IMR-90 (cell line): ENCODE measurements at regions not wholly inside any gene's neighbourhood (a gene's known extent, or its start where the extent isn't known, plus 50 kb on each side); places are given as distances from the start of the nearest gene placed in this dataset.

Source experiments
- ATAC-seq: fragments of 200-7000 bp; cut with Tn5 transposase; 2 replicates; pipeline ENCODE4 v1.9.1; 2020; ENCODE audit warnings: low read depth, mild to moderate bottlenecking, moderate library complexity
- BruUV-seq: library from RNA; stranded (reverse); fragments of 400-500 nt; replicated peaks from 2 replicates; lab custom pipeline; 2021; lab: Mats Ljungman, UMichigan
- CTCF ChIA-PET: fragments of 300-600 bp; formaldehyde crosslinking; extraction: SDS; loops from one replicate; lab custom pipeline; 2021; ENCODE audit warnings: antibody characterized with exemption; lab: Yijun Ruan, JAX
- POLR2A ChIA-PET: fragments of 300-600 bp; sonication (Branson Sonifier 250); formaldehyde crosslinking; loops from one replicate; lab custom pipeline; 2022; ENCODE audit warnings: antibody characterized with exemption; ENCODE audit not compliant: unreplicated experiment; lab: Charles Lee
- DNase-seq: peaks from one replicate; pipeline ENCODE4 v3.0.0; 2013
- H2AFZ ChIP-seq: replicated peaks from 2 replicates; pipeline ENCODE3; 2013; ENCODE audit warnings: low read length, mild to moderate bottlenecking; ENCODE audit not compliant: poor library complexity
- H2AK5ac ChIP-seq: 2 replicates; pipeline ENCODE4 v1.6.1; 2013; ENCODE audit warnings: low read depth, low read length, inconsistent platforms
- H2AK9ac ChIP-seq: replicated peaks from 2 replicates; pipeline ENCODE3; 2013; ENCODE audit warnings: mild to moderate bottlenecking, low read depth, low read length, moderate library complexity; ENCODE audit not compliant: poor library complexity
- H2BK120ac ChIP-seq: 2 replicates; pipeline ENCODE4 v1.6.1; 2013; ENCODE audit warnings: low read depth, low read length, inconsistent platforms
- H2BK15ac ChIP-seq: 3 replicates; pipeline ENCODE4 v1.6.1; 2013; ENCODE audit warnings: low read depth, low read length, inconsistent platforms
- H2BK20ac ChIP-seq: 2 replicates; pipeline ENCODE4 v1.6.1; 2013; ENCODE audit warnings: low read depth, mild to moderate bottlenecking, inconsistent platforms, low read length, moderate library complexity
- H2BK5ac ChIP-seq: 2 replicates; pipeline ENCODE4 v1.6.1; 2013; ENCODE audit warnings: mild to moderate bottlenecking, low read depth, low read length, inconsistent platforms; ENCODE audit not compliant: poor library complexity, severe bottlenecking
- H3K14ac ChIP-seq: replicated peaks from 2 replicates; pipeline ENCODE4 v1.6.1; 2013; ENCODE audit warnings: low read depth, low read length, inconsistent platforms
- H3K18ac ChIP-seq: 2 replicates; pipeline ENCODE4 v1.6.1; 2013; ENCODE audit warnings: low read depth, low read length, control low read depth
- H3K23ac ChIP-seq: 2 replicates; pipeline ENCODE4 v1.6.1; 2013; ENCODE audit warnings: low read depth, low read length, inconsistent platforms
- H3K27ac ChIP-seq: 2 replicates; pipeline ENCODE4 v1.5.1; 2013; ENCODE audit warnings: mild to moderate bottlenecking, control low read depth, low read length; ENCODE audit not compliant: insufficient read depth
- H3K27me3 ChIP-seq: 2 replicates; pipeline ENCODE4 v1.6.1; 2013; ENCODE audit warnings: low read length; ENCODE audit not compliant: control insufficient read depth, insufficient read depth
- H3K36me3 ChIP-seq: 2 replicates; pipeline ENCODE4 v1.6.1; 2013; ENCODE audit warnings: low read length, mixed read lengths; ENCODE audit not compliant: control insufficient read depth, insufficient read depth
- H3K4ac ChIP-seq: 2 replicates; pipeline ENCODE4 v1.6.1; 2013; ENCODE audit warnings: low read depth, low read length, inconsistent platforms
- H3K4me1 ChIP-seq: 2 replicates; pipeline ENCODE4 v1.6.1; 2013; ENCODE audit warnings: low read length, mixed read lengths; ENCODE audit not compliant: control insufficient read depth, insufficient read depth
- H3K4me2 ChIP-seq: 2 replicates; pipeline ENCODE4 v1.6.1; 2013; ENCODE audit warnings: low read depth, mild to moderate bottlenecking, control low read depth, low read length, moderate library complexity
- H3K4me3 ChIP-seq: 2 replicates; pipeline ENCODE4 v1.5.1; 2013; ENCODE audit warnings: low read depth, mild to moderate bottlenecking, control low read depth, low read length, moderate library complexity; ENCODE audit not compliant: insufficient read depth
- H3K56ac ChIP-seq: 2 replicates; pipeline ENCODE4 v1.6.1; 2013; ENCODE audit warnings: low read length, inconsistent platforms; ENCODE audit not compliant: insufficient read depth; ENCODE audit errors: extremely low read depth
- H3K79me1 ChIP-seq, 2 experiments: 2 replicates each; pipeline ENCODE4 v1.6.1; 2013; ENCODE audit warnings: low read length in 2 of 2, inconsistent platforms in 1 of 2, low read depth in 1 of 2
- H3K9ac ChIP-seq: 2 replicates; pipeline ENCODE4 v1.6.1; 2013; ENCODE audit warnings: low read depth, low read length, control low read depth
- H3K9me1 ChIP-seq: 2 replicates; pipeline ENCODE4 v1.6.1; 2013; ENCODE audit warnings: low read length, inconsistent platforms; ENCODE audit not compliant: insufficient read depth
- H3K9me3 ChIP-seq: 2 replicates; pipeline ENCODE4 v1.6.1; 2013; ENCODE audit warnings: low read length; ENCODE audit not compliant: control insufficient read depth, insufficient read depth
- H4K20me1 ChIP-seq: 2 replicates; pipeline ENCODE4 v1.6.1; 2013; ENCODE audit warnings: low read length, inconsistent platforms; ENCODE audit not compliant: insufficient read depth
- H4K5ac ChIP-seq: 2 replicates; pipeline ENCODE4 v1.6.1; 2013; ENCODE audit warnings: mild to moderate bottlenecking, low read depth, low read length, control low read depth
- H4K8ac ChIP-seq, 2 experiments: 2 replicates each; pipeline ENCODE4 v1.6.1; 2013; ENCODE audit warnings: low read depth in 2 of 2, low read length in 2 of 2, control low read depth in 1 of 2, inconsistent platforms in 1 of 2
- H4K91ac ChIP-seq: 2 replicates; pipeline ENCODE4 v1.6.1; 2013; ENCODE audit warnings: low read depth, low read length, inconsistent platforms; ENCODE audit not compliant: insufficient read depth
- BHLHE40 ChIP-seq: fragments of 150-350 bp; IDR thresholded peaks from 2 replicates; pipeline ENCODE4 v1.6.1; 2016; ENCODE audit warnings: mild to moderate bottlenecking, low read depth, low read length
- CEBPB ChIP-seq: IDR thresholded peaks from 2 replicates; pipeline ENCODE4 v1.6.1; 2012; ENCODE audit warnings: low read depth, low read length, improper control_type of control experiment
- CHD1 ChIP-seq: IDR thresholded peaks from 2 replicates; pipeline ENCODE4 v1.6.1; 2012; ENCODE audit warnings: low read depth, low read length, improper control_type of control experiment
- FOS ChIP-seq: fragments of 150-350 bp; IDR thresholded peaks from 2 replicates; pipeline ENCODE4 v1.6.1; 2016; ENCODE audit warnings: low read depth, low read length
- MAFK ChIP-seq: IDR thresholded peaks from 2 replicates; pipeline ENCODE4 v1.6.1; 2012; ENCODE audit warnings: low read depth, low read length, improper control_type of control experiment
- MXI1 ChIP-seq: IDR thresholded peaks from 2 replicates; pipeline ENCODE4 v1.6.1; 2012; ENCODE audit warnings: low read depth, mild to moderate bottlenecking, low read length, moderate library complexity, borderline replicate concordance
- NFE2L2 ChIP-seq: fragments of 150-350 bp; IDR thresholded peaks from 2 replicates; pipeline ENCODE4 v1.6.1; 2016; ENCODE audit warnings: low read depth, mild to moderate bottlenecking, low read length
- RAD21 ChIP-seq: IDR thresholded peaks from 2 replicates; pipeline ENCODE4 v1.6.1; 2012; ENCODE audit warnings: low read length, improper control_type of control experiment
- RCOR1 ChIP-seq: IDR thresholded peaks from 2 replicates; pipeline ENCODE4 v1.6.1; 2012; ENCODE audit warnings: mild to moderate bottlenecking, low read length, improper control_type of control experiment; ENCODE audit not compliant: insufficient replicate concordance
- SMC3 ChIP-seq: fragments of 150-350 bp; IDR thresholded peaks from 2 replicates; pipeline ENCODE4 v1.6.1; 2016; ENCODE audit warnings: low read depth, mild to moderate bottlenecking, antibody characterized with exemption, low read length, moderate library complexity
- WGBS, 2 experiments: methylation state at CpG; one replicate each; pipeline versions ENCODE4 v1.1.5 to v1.1.7; 2013; ENCODE audit warnings: missing lambda C conversion rate in 2 of 2; ENCODE audit not compliant: insufficient read length in 1 of 2; ENCODE audit errors: extremely low coverage in 2 of 2; 5-methylcytosine and 5-hydroxymethylcytosine counted together
- dilution Hi-C: fragments of 300-500 bp; cut with HindIII; formaldehyde crosslinking; loops from one replicate; pipeline ENCODE4 v1.14.3; 2018; ENCODE audit warnings: low sequenced_read_pairs; ENCODE audit not compliant: unreplicated experiment
- in situ Hi-C: fragments of 300-500 bp; cut with MboI; formaldehyde crosslinking; loops from 3 replicates; pipeline ENCODE4 v1.14.3; 2019; ENCODE audit warnings: low sequenced_read_pairs, inconsistent platforms, mixed read lengths
- intact Hi-C: fragments of 100-400 bp; cut with micrococcal nuclease; formaldehyde crosslinking; loops from 2 replicates; pipeline ENCODE4 v1.10.0; 2022
- TF ChIP-seq, protein P1 (sequence below): conservative IDR thresholded peaks from 2 replicates; pipeline ENCODE4 v1.5.1; 2012; ENCODE audit warnings: mild to moderate bottlenecking, low read depth, low read length, improper control_type of control experiment

DNA sequence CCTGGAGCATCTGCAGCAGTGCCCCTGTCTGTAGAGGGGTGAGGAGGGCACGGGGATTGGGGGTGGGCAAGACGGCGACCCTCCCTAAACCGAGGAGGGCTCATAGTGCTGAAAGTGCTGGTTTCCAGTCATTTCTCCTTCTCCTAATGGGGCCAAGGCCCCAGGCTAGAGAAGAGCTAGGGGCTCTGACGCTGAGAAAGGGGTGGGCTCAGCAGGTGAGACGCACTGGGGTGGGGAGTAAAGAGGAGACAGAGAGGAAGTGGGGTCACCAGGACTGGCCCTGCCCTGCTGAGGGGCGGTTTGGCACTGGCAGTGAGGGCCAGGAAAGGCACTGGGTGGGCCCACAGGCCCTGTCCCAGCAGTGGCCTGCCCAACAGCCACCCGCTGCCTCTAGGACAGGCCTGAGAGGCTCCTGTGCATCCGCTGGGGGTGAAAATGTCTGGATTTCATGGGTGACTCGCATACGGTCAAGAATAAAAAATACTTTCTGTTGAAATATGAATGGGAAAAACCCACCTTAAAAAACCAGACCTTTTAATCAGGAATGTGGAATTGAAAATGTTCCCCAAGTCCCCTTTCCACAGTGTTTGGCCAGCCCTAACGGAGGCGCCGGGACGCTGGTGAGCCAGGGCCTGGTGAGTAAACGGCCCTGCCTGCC is 122.4 kb upstream of the SMURF2 start:
- Histone ChIP-seq H3K9ac (no peak overlapping the region), H3K27me3 (no peaks in the 10 kb centered on the region; the same call in 1 of the 2 replicates), H2AFZ (no peak overlapping the region), H2BK15ac (no peak overlapping the region), H3K23ac (no peak overlapping the region), H3K4me2 (no peak overlapping the region), H2BK120ac (no peak overlapping the region), H3K9me1 (no peaks in the 10 kb centered on the region), H3K9me3 (no peaks in the 10 kb centered on the region), H3K4me3 (no peak overlapping the region), H3K14ac (no peak overlapping the region), H3K18ac (no peak overlapping the region), H2AK5ac (no peak overlapping the region), H2BK20ac (no peak overlapping the region), H3K79me1 (no peaks in the 10 kb centered on the region), H3K4me1 (0 out of 2 replicates have a peak, but pooled peaks cover 1% of the 10 kb centered on the region), H3K4ac (no peak overlapping the region), H4K20me1 (no peaks in the 10 kb centered on the region), H4K8ac (no peak overlapping the region), H2BK5ac (no peak overlapping the region), H2AK9ac (no peak overlapping the region), H4K5ac (no peak overlapping the region), H3K56ac (no peak overlapping the region), H3K27ac (no peak overlapping the region), H4K91ac (no peak overlapping the region), H3K36me3 (peaks cover 24% of the 10 kb centered on the region; the same call in 1 of the 2 replicates)
- DNase-seq (no peak), ATAC-seq (no peak; the same call in 1 of the 2 replicates)
- BruUV-seq: no TSS peak
- intact Hi-C loops: no loop called here
- ChIA-PET CTCF (no interaction called here), POLR2A (no interaction called here)
- WGBS, 2 experiments: 100% methylated on average over 1 of the region's 16 CpGs; no CpG with 5 or more reads in 1 of the 2 experiments
- dilution Hi-C loops: no loop called here
- in situ Hi-C loops: no loop called here
- no peak for TF ChIP-seq FOS
- no peak for TF ChIP-seq CEBPB
- no peak for TF ChIP-seq SMC3
- no peak for TF ChIP-seq CHD1
- TF ChIP-seq RAD21: no peak
- no peak for TF ChIP-seq BHLHE40
- no peak for TF ChIP-seq MXI1
- TF ChIP-seq, protein P1, sequence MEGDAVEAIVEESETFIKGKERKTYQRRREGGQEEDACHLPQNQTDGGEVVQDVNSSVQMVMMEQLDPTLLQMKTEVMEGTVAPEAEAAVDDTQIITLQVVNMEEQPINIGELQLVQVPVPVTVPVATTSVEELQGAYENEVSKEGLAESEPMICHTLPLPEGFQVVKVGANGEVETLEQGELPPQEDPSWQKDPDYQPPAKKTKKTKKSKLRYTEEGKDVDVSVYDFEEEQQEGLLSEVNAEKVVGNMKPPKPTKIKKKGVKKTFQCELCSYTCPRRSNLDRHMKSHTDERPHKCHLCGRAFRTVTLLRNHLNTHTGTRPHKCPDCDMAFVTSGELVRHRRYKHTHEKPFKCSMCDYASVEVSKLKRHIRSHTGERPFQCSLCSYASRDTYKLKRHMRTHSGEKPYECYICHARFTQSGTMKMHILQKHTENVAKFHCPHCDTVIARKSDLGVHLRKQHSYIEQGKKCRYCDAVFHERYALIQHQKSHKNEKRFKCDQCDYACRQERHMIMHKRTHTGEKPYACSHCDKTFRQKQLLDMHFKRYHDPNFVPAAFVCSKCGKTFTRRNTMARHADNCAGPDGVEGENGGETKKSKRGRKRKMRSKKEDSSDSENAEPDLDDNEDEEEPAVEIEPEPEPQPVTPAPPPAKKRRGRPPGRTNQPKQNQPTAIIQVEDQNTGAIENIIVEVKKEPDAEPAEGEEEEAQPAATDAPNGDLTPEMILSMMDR: no peak
- no peak for TF ChIP-seq RCOR1
- no peak for TF ChIP-seq NFE2L2
- no peak for TF ChIP-seq MAFK
